HG03575 (cell line): ENCODE measurements at regions not wholly inside any gene's neighbourhood (a gene's known extent, or its start where the extent isn't known, plus 50 kb on each side); places are given as distances from the start of the nearest gene placed in this dataset.
"Not testable (repeated sequence)": the region's sequence is repeated elsewhere in the genome, so short reads cannot be mapped to it uniquely, and the experiment has no call there.

ENCODE experiments used
- ATAC-seq: cut with Tn5 transposase; IDR thresholded peaks from one replicate; pipeline ENCODE4 v1.9.1; 2021; ENCODE audit not compliant: unreplicated experiment, insufficient number of reproducible peaks, low FRiP score; ENCODE audit errors: extremely low read depth

GRCh38 chr10:2081501-2081900 is 344.2 kb upstream of the ADARB2 start:
- no peak for ATAC-seq

- no peak for ATAC-seq
Measured at GRCh38 chr10:2079603-2080078, 342.3 kb upstream of the ADARB2 start.

GRCh38 chr10:2077231-2077630 is 339.9 kb upstream of the ADARB2 start:
- no peak for ATAC-seq

- ATAC-seq: no peak
Measured at GRCh38 chr10:2076528-2076927, 339.2 kb upstream of the ADARB2 start.

- no peak for ATAC-seq
Measured at GRCh38 chr10:2067015-2067414, 329.7 kb upstream of the ADARB2 start.

- no peak for ATAC-seq
Measured at GRCh38 chr10:2054728-2055127, 317.4 kb upstream of the ADARB2 start.

- ATAC-seq: no peak
Measured at GRCh38 chr10:2053805-2054204, 316.5 kb upstream of the ADARB2 start.

- no peak for ATAC-seq
Measured at GRCh38 chr10:2051108-2051507, 313.8 kb upstream of the ADARB2 start.

- no peak for ATAC-seq
Measured at GRCh38 chr10:2049560-2049959, 312.2 kb upstream of the ADARB2 start.

- ATAC-seq: no peak
Measured at GRCh38 chr10:2048337-2048973, 311.1 kb upstream of the ADARB2 start.

- no peak for ATAC-seq
Measured at GRCh38 chr10:2047679-2048078, 310.4 kb upstream of the ADARB2 start.

- no peak for ATAC-seq
Measured at GRCh38 chr10:2043379-2043778, 306.1 kb upstream of the ADARB2 start.

- no peak for ATAC-seq
Measured at GRCh38 chr10:2038036-2038435, 300.7 kb upstream of the ADARB2 start.

GRCh38 chr10:2037246-2037645 is 299.9 kb upstream of the ADARB2 start:
- ATAC-seq: no peak

- ATAC-seq: no peak
Measured at GRCh38 chr10:2036209-2036608, 298.9 kb upstream of the ADARB2 start.

- no peak for ATAC-seq
Measured at GRCh38 chr10:2030046-2030445, 292.7 kb upstream of the ADARB2 start.

- ATAC-seq: no peak
Measured at GRCh38 chr10:2026936-2027335, 289.6 kb upstream of the ADARB2 start.

- ATAC-seq: not testable (repeated sequence)
Measured at GRCh38 chr10:2024750-2025149, 287.4 kb upstream of the ADARB2 start.

GRCh38 chr10:2023687-2024086 is 286.4 kb upstream of the ADARB2 start:
- ATAC-seq: no peak

GRCh38 chr10:2022401-2022800 is 285.1 kb upstream of the ADARB2 start:
- no peak for ATAC-seq

GRCh38 chr10:2020836-2021235 is 283.5 kb upstream of the ADARB2 start:
- no peak for ATAC-seq
